ENCODE measurements at regions not wholly inside any gene's neighbourhood (a gene's known extent, or its start where the extent isn't known, plus 50 kb on each side); places are given as distances from the start of the nearest gene placed in this dataset.

DNA sequence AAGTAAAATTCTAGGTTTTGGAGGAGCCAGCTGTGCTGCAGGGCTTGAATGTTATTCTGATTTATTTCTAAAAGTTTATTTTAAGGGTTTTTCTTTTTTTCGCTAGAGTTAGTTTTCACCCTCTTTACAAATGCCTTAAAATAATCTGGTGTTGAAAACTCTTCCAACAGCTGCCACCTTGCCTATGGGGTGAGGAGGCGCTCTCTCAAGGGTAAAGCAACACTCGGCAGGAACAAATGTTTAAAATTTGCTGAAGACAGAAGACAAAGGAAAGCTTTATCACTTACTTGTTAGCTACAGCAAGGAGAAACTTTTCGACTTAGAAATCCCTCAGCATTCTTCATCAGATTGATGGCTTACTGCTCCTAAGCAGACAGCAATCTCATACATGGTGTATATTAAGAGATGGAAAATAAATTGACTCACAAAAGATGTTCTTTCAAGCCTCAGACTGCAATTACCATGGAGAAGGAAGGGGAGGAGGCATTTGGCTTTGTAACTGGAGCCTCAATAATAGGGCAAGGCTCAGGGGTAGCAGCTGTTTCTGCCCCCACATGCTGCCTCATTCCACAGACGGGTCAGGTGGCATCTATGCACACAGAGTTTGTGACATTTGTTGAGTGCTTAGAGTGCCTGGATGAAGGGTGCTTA is 79.8 kb upstream of the RALGPS2 start:
- WGBS (ENCODE audit: missing lambda C conversion rate) = 77% methylated on average over 5 of the region's 5 CpGs
- H3K9me3 ChIP-seq = no peaks in the 10 kb centered on the region
- no peak for FAIRE-seq
- H3K27ac ChIP-seq = no peak overlapping the region
- DNase-seq (ENCODE audit: low read depth in 1 of 2, low spot score in 1 of 2) = no peak
- no peak overlapping the region for H3K4me2 ChIP-seq
- no peak overlapping the region for H3K4me3 ChIP-seq
- CTCF ChIA-PET = interaction anchor here (0.9 to 1.1 kb wide), 2 partner anchors 33 to 115 kb away, joined by 3 read pairs; no protein-coding TSS in a partner anchor
- ATAC-seq = no peak
- no peak for TF ChIP-seq ZFP36 (IDR thresholded peaks at IDR 0.05; ENCODE audit: borderline replicate concordance, partially characterized antibody)
- TF ChIP-seq, protein P1, sequence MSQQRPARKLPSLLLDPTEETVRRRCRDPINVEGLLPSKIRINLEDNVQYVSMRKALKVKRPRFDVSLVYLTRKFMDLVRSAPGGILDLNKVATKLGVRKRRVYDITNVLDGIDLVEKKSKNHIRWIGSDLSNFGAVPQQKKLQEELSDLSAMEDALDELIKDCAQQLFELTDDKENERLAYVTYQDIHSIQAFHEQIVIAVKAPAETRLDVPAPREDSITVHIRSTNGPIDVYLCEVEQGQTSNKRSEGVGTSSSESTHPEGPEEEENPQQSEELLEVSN (IDR thresholded peaks at IDR 0.05; ENCODE audit: borderline replicate concordance, low read depth) = no peak
- TF ChIP-seq, protein P2, sequence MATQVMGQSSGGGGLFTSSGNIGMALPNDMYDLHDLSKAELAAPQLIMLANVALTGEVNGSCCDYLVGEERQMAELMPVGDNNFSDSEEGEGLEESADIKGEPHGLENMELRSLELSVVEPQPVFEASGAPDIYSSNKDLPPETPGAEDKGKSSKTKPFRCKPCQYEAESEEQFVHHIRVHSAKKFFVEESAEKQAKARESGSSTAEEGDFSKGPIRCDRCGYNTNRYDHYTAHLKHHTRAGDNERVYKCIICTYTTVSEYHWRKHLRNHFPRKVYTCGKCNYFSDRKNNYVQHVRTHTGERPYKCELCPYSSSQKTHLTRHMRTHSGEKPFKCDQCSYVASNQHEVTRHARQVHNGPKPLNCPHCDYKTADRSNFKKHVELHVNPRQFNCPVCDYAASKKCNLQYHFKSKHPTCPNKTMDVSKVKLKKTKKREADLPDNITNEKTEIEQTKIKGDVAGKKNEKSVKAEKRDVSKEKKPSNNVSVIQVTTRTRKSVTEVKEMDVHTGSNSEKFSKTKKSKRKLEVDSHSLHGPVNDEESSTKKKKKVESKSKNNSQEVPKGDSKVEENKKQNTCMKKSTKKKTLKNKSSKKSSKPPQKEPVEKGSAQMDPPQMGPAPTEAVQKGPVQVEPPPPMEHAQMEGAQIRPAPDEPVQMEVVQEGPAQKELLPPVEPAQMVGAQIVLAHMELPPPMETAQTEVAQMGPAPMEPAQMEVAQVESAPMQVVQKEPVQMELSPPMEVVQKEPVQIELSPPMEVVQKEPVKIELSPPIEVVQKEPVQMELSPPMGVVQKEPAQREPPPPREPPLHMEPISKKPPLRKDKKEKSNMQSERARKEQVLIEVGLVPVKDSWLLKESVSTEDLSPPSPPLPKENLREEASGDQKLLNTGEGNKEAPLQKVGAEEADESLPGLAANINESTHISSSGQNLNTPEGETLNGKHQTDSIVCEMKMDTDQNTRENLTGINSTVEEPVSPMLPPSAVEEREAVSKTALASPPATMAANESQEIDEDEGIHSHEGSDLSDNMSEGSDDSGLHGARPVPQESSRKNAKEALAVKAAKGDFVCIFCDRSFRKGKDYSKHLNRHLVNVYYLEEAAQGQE (IDR thresholded peaks at IDR 0.05) = no peak
- peaks cover 8% of the 10 kb centered on the region; the same call in 1 of the 3 replicates for H3K4me1 ChIP-seq
- POLR2A ChIA-PET = no interaction called here

DNA sequence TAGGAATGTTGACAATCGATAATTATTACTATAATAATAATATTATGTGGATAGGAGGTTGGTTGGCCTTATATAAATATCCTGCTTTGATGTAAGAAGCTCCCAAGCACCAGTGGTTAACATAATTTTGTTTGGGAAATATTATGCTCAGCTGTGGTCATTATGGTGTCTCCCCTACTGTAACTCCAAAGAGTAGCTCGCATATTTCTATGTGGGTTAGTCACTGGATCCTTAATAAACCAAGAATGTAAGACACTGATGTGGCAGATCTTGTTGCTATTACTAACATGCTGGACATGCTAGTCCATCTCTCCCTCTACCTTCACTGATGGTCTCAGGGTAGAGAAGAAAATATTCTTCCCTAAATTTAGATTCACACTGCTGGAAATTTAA is 79.2 kb upstream of the RALGPS2 start:
- no peak for TF ChIP-seq NPAS2 (CRISPR knock-in tag; IDR thresholded peaks at IDR 0.05; ENCODE audit: borderline replicate concordance)
- no peak for TF ChIP-seq GATA3 (IDR thresholded peaks at IDR 0.05; ENCODE audit: borderline replicate concordance)
- TF ChIP-seq, protein P3, sequence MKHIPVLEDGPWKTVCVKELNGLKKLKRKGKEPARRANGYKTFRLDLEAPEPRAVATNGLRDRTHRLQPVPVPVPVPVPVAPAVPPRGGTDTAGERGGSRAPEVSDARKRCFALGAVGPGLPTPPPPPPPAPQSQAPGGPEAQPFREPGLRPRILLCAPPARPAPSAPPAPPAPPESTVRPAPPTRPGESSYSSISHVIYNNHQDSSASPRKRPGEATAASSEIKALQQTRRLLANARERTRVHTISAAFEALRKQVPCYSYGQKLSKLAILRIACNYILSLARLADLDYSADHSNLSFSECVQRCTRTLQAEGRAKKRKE (CRISPR knock-in tag; IDR thresholded peaks at IDR 0.05; ENCODE audit: low read depth) = no peak
- TF ChIP-seq MYC (IDR thresholded peaks at IDR 0.05; ENCODE audit: borderline replicate concordance, low read length) = no peak
- no peak for ATAC-seq
- ChIA-PET POLR2A (no interaction called here), CTCF (no interaction called here)
- WGBS (ENCODE audit: missing lambda C conversion rate) = 51% methylated on average over 2 of the region's 2 CpGs
- Histone ChIP-seq H3K4me1 (peaks cover 12% of the 10 kb centered on the region; the same call in 2 of the 3 replicates), H3K4me3 (no peak overlapping the region), H3K27ac (no peak overlapping the region), H3K4me2 (no peak overlapping the region), H3K9me3 (no peaks in the 10 kb centered on the region)
- DNase-seq (ENCODE audit: low read depth in 1 of 2, low spot score in 1 of 2) = no peak
- FAIRE-seq = no peak

DNA sequence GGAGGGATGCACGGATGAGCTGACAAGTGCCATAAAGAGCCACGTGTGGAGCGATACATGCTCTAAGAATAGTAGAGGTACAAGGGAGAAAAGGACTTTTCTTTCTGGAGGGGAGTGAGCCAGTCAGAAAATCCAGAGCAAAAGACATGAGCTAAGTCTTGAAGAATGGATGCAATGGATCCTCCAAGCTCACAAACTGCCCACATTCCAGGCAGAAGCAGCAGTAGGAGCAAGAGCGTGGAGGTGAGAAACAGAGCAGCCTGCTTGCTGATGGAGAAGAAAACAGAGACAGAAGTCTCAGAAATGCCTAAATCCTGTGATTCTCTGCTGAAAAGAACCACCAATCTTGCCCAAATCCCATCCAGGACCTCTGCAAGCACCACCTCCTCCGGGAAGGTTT is 78.2 kb upstream of the RALGPS2 start:
- Histone ChIP-seq H3K9me3 (no peaks in the 10 kb centered on the region), H3K27ac (no peak overlapping the region), H3K4me2 (no peak overlapping the region), H3K4me3 (no peak overlapping the region), H3K4me1 (peaks cover 22% of the 10 kb centered on the region)
- ChIA-PET CTCF (no interaction called here), POLR2A (no interaction called here)
- 87% methylated on average over 5 of the region's 5 CpGs for WGBS (ENCODE audit: missing lambda C conversion rate)
- no peak for FAIRE-seq
- no peak for DNase-seq (ENCODE audit: low read depth in 1 of 2, low spot score in 1 of 2)
- no peak for ATAC-seq
- TF ChIP-seq EHMT2 (IDR thresholded peaks at IDR 0.05; ENCODE audit: low read depth) = no peak
- no peak for TF ChIP-seq HOXA7 (CRISPR knock-in tag; IDR thresholded peaks at IDR 0.05)
- TF ChIP-seq MYC (IDR thresholded peaks at IDR 0.05; ENCODE audit: borderline replicate concordance, low read length) = no peak
- no peak for TF ChIP-seq HOXB13 (CRISPR knock-in tag; IDR thresholded peaks at IDR 0.05; ENCODE audit: low read depth)
- TF ChIP-seq RNF2 (IDR thresholded peaks at IDR 0.05; ENCODE audit: borderline replicate concordance, low read depth) = no peak
- TF ChIP-seq FOSB (CRISPR knock-in tag; IDR thresholded peaks at IDR 0.05) = no peak
- TF ChIP-seq SREBF2 (IDR thresholded peaks at IDR 0.05) = no peak
- TF ChIP-seq FOSL2 (IDR thresholded peaks at IDR 0.05) = no peak
- TF ChIP-seq FOSL2 (CRISPR knock-in tag; IDR thresholded peaks at IDR 0.05) = no peak
- no peak for TF ChIP-seq RCOR1 (IDR thresholded peaks at IDR 0.05; ENCODE audit: low read depth, low read length)
- TF ChIP-seq JUN (IDR thresholded peaks at IDR 0.05) = no peak
- TF ChIP-seq ZFP36 (IDR thresholded peaks at IDR 0.05; ENCODE audit: borderline replicate concordance, partially characterized antibody) = no peak
- no peak for TF ChIP-seq SMC3 (IDR thresholded peaks at IDR 0.05)
- TF ChIP-seq RARB (CRISPR knock-in tag; IDR thresholded peaks at IDR 0.05) = no peak
- TF ChIP-seq CHD2 (IDR thresholded peaks at IDR 0.05; ENCODE audit: low read length, partially characterized antibody) = no peak
- TF ChIP-seq JUNB (IDR thresholded peaks at IDR 0.05) = no peak
- no peak for TF ChIP-seq CBX8 (IDR thresholded peaks at IDR 0.05)
- no peak for TF ChIP-seq MAFK (IDR thresholded peaks at IDR 0.05; ENCODE audit: partially characterized antibody)
